Esophagus squamous epithelium (tissue), 5 donors: ENCODE measurements at regions not wholly inside any gene's neighbourhood (a gene's known extent, or its start where the extent isn't known, plus 50 kb on each side); places are given as distances from the start of the nearest gene placed in this dataset.

Source experiments
- DNase-seq: peaks from one replicate; lab custom pipeline; 2025; lab: John Stamatoyannopoulos, UW
- H3K27ac ChIP-seq, 4 donors: fragments of 200-600 bp; sonication (generic); one replicate each; pipeline ENCODE4 v1.5.1; 2016 to 2019; ENCODE audit warnings: mild to moderate bottlenecking in 1 of 4
- H3K27me3 ChIP-seq, 4 donors: fragments of 200-600 bp; sonication (generic); 1 replicate in 3 of 4; 2 replicates in 1 of 4; pipeline versions ENCODE4 v1.5.1 to v1.6.0; 2017 to 2021; ENCODE audit warnings: antibody characterized with exemption in 1 of 4
- H3K36me3 ChIP-seq, 3 donors: fragments of 200-600 bp; sonication (generic); one replicate each; pipeline ENCODE4 v1.5.1; 2016 to 2019
- H3K4me1 ChIP-seq, 3 donors: fragments of 200-600 bp; sonication (generic); one replicate each; pipeline ENCODE4 v1.5.1; 2017 to 2019
- H3K4me3 ChIP-seq, 4 donors: fragments of 200-600 bp; sonication (generic); 1 replicate in 3 of 4; 2 replicates in 1 of 4; pipeline ENCODE4 v1.5.1; 2016 to 2019; ENCODE audit warnings: mild to moderate bottlenecking in 2 of 4, moderate library complexity in 1 of 4
- H3K9me3 ChIP-seq, 3 donors: fragments of 200-600 bp; sonication (generic); one replicate each; pipeline ENCODE4 v1.5.1; 2016 to 2019
- POLR2A ChIP-seq, 4 donors: fragments of 450-650 bp; IDR thresholded peaks; one replicate each; pipeline ENCODE4 v1.6.1; 2017; ENCODE audit warnings: antibody characterized with exemption in 4 of 4, mild to moderate bottlenecking in 4 of 4, moderate library complexity in 3 of 4
- WGBS, 2 donors: methylation state at CpG; one replicate each; pipeline ENCODE4 v1.1.5; 2018; 5-methylcytosine and 5-hydroxymethylcytosine counted together
- intact Hi-C: fragments of 100-400 bp; cut with DNase I; formaldehyde crosslinking; loops from one replicate; pipeline ENCODE4 v1.15.0; 2022
- TF ChIP-seq, protein P1 (sequence below), 6 experiments: fragments of 450-650 bp in 4 of 6; fragments of 200-600 bp in 2 of 6; sonication (generic) in 2 of 6; IDR thresholded peaks; one replicate each; pipeline ENCODE4 v1.5.1; 2016 to 2019; ENCODE audit warnings: antibody characterized with exemption in 6 of 6, mild to moderate bottlenecking in 4 of 6, moderate library complexity in 4 of 6
- donor health status: DM: yes; HTN: yes; CAD: no.

DNA sequence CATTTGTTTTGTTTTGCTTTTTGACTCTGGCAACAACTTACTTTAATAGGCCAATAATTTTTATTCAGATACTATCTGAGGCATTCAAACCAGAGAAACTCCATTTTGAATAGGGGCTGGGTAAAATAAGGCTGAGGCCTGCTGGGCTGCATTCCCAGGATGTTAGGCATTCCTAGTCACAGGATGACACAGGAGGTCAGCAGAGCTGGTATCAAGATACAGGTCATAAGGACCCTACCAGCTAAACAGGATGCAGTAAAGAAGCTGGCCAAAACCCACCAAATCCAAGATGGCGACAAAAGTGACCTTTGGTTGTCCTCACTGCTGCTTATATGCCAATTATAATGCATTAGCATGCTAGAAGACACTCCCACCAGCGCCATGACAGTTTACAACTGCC is 102.2 kb upstream of the XPO1 start:
- intact Hi-C loops = no loop called here
- no peaks in the 10 kb centered on the region for H3K4me1 ChIP-seq
- H3K36me3 ChIP-seq = no peaks in the 10 kb centered on the region
- H3K9me3 ChIP-seq = no peaks in the 10 kb centered on the region
- no peak overlapping the region for H3K4me3 ChIP-seq
- no peak for DNase-seq
- 79 to 85% methylated on average over 1 to 2 of the region's 2 CpGs for WGBS, 2 donors
- no peaks in the 10 kb centered on the region for H3K27me3 ChIP-seq
- H3K27ac ChIP-seq = no peak overlapping the region
- TF ChIP-seq, protein P1, sequence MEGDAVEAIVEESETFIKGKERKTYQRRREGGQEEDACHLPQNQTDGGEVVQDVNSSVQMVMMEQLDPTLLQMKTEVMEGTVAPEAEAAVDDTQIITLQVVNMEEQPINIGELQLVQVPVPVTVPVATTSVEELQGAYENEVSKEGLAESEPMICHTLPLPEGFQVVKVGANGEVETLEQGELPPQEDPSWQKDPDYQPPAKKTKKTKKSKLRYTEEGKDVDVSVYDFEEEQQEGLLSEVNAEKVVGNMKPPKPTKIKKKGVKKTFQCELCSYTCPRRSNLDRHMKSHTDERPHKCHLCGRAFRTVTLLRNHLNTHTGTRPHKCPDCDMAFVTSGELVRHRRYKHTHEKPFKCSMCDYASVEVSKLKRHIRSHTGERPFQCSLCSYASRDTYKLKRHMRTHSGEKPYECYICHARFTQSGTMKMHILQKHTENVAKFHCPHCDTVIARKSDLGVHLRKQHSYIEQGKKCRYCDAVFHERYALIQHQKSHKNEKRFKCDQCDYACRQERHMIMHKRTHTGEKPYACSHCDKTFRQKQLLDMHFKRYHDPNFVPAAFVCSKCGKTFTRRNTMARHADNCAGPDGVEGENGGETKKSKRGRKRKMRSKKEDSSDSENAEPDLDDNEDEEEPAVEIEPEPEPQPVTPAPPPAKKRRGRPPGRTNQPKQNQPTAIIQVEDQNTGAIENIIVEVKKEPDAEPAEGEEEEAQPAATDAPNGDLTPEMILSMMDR (IDR thresholded peaks at IDR 0.05) = no peak
- no peak for TF ChIP-seq POLR2A (IDR thresholded peaks at IDR 0.05)

DNA sequence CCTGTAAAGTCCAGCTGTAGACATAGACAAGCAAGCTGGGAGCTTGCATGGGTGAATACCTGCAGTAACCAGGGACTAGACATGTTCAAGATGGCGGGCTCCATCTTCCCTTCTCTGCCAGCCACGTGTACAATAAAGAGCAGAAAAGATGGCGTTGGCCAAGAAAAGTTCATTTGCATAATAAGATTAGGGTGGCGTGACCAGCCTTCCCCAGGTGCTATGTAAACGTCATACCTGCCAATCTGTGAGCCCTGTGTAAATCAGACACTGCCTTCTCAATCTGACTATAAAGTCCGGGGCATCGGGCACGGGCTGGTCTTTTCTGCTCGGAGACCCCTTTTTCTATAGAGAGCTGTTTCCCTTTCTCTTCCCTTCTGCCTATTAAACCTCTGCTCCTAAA is 101.6 kb upstream of the XPO1 start:
- WGBS, 2 donors = 74 to 80% methylated on average over 8 to 9 of the region's 9 CpGs
- no peaks in the 10 kb centered on the region for H3K36me3 ChIP-seq
- H3K4me1 ChIP-seq = no peaks in the 10 kb centered on the region
- intact Hi-C loops = no loop called here
- no peak for DNase-seq
- no peaks in the 10 kb centered on the region for H3K27me3 ChIP-seq
- no peaks in the 10 kb centered on the region for H3K9me3 ChIP-seq
- H3K27ac ChIP-seq = no peak overlapping the region
- no peak for TF ChIP-seq POLR2A (IDR thresholded peaks at IDR 0.05)
- TF ChIP-seq, protein P1 (IDR thresholded peaks at IDR 0.05) = no peak
- no peak overlapping the region for H3K4me3 ChIP-seq

DNA sequence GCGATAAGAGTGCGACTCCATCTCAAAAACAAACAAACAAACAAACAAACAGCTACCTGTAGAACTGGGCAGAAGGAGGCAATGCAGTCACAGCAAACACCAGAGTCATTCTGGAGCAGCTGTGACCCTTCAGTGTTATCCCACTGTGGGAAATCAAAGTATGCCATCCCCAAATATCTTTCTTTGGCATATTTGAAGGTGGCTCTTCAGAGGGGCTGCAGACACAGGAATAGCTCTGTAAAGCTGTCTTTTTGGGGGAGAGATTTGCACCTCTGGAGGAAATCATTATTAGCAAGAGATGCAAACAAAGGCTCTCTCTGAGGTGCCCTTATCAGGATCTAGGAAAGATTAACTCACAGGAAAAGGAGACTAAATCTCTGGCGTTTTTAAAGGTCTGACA is 98.5 kb upstream of the XPO1 start:
- H3K9me3 ChIP-seq = no peaks in the 10 kb centered on the region
- H3K4me3 ChIP-seq = no peak overlapping the region
- H3K36me3 ChIP-seq = no peaks in the 10 kb centered on the region
- H3K27ac ChIP-seq = no peak overlapping the region
- 50 to 80% methylated on average over 3 of the region's 3 CpGs for WGBS, 2 donors
- no peaks in the 10 kb centered on the region for H3K27me3 ChIP-seq
- no peak for TF ChIP-seq POLR2A (IDR thresholded peaks at IDR 0.05)
- no peaks in the 10 kb centered on the region for H3K4me1 ChIP-seq
- intact Hi-C loops = no loop called here
- DNase-seq = no peak

DNA sequence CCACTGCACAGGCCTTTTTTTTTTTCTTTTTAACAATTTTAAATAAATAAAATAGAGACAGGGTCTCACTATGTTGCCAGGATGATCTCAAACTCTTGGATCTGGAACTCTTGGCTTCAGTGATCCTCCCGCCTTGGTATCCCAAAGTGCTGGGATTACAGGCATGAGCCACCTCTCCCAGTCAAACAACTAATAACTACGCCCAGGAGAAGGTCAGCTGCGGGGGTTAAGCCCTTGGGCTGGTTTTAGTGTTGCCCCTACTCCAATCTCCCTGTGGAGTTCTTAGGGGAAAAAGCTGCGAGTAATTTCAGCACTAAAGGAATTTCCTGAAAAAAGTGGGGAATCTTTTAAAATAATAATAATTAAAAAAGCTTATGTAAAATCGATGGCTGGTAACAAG is 96.4 kb upstream of the XPO1 start:
- no peaks in the 10 kb centered on the region for H3K9me3 ChIP-seq
- H3K27ac ChIP-seq = no peak overlapping the region
- no peaks in the 10 kb centered on the region for H3K27me3 ChIP-seq
- H3K4me1 ChIP-seq = no peaks in the 10 kb centered on the region
- intact Hi-C loops = no loop called here
- no peak for DNase-seq
- 94% methylated on average over 5 of the region's 5 CpGs for WGBS, 2 donors
- no peak overlapping the region for H3K4me3 ChIP-seq
- TF ChIP-seq, protein P1 (IDR thresholded peaks at IDR 0.05) = no peak
- TF ChIP-seq POLR2A (IDR thresholded peaks at IDR 0.05) = no peak
- H3K36me3 ChIP-seq = no peaks in the 10 kb centered on the region

DNA sequence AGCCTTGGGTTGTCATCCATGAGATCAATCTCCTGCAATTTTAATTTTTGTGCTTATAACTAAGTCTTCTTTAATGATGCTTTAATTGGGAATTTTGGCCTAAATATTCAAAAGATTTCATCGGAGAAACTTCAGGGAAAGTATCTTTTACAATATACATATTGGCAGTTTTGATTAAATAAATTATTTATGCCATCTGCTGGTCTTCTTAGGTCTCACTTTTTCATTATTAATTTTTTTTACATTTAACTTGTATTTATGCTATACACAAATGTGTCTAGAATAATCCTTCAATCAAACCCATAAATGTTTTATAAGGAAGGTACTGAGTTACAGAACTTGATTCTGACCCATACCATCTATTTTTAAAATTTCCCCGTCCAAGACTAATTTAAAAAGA is 95.1 kb upstream of the XPO1 start:
- no peak overlapping the region for H3K27ac ChIP-seq
- DNase-seq = no peak
- H3K36me3 ChIP-seq = no peaks in the 10 kb centered on the region
- TF ChIP-seq POLR2A (IDR thresholded peaks at IDR 0.05) = no peak
- TF ChIP-seq, protein P1 (IDR thresholded peaks at IDR 0.05) = peak in 1 of 6 experiments; percentile 16
- no peaks in the 10 kb centered on the region for H3K9me3 ChIP-seq
- H3K4me1 ChIP-seq = no peaks in the 10 kb centered on the region
- no peaks in the 10 kb centered on the region for H3K27me3 ChIP-seq
- no peak overlapping the region for H3K4me3 ChIP-seq
- intact Hi-C loops = no loop called here
- WGBS, 2 donors = 70 to 75% methylated on average over 2 of the region's 2 CpGs
